Suprapubic skin (tissue), 4 donors: ENCODE measurements at regions not wholly inside any gene's neighbourhood (a gene's known extent, or its start where the extent isn't known, plus 50 kb on each side); places are given as distances from the start of the nearest gene placed in this dataset.

Source experiments
- DNase-seq, 2 donors: peaks; one replicate each; pipeline ENCODE4 v3.0.0-alpha.2; 2019; ENCODE audit warnings: low spot score in 2 of 2
- H3K27ac ChIP-seq: fragments of 200-600 bp; sonication (generic); one replicate; pipeline ENCODE4 v1.5.1; 2019
- H3K27me3 ChIP-seq: fragments of 200-600 bp; sonication (generic); one replicate; pipeline ENCODE4 v1.5.1; 2019
- H3K36me3 ChIP-seq: fragments of 200-600 bp; sonication (generic); one replicate; pipeline ENCODE4 v1.5.1; 2019
- H3K4me1 ChIP-seq: fragments of 200-600 bp; sonication (generic); one replicate; pipeline ENCODE4 v1.5.1; 2019
- H3K4me3 ChIP-seq: fragments of 200-600 bp; sonication (generic); one replicate; pipeline ENCODE4 v1.5.1; 2019; ENCODE audit warnings: mild to moderate bottlenecking
- H3K9me3 ChIP-seq: fragments of 200-600 bp; sonication (generic); one replicate; pipeline ENCODE4 v1.5.1; 2019
- CTCF ChIP-seq, 2 donors: fragments of 200-600 bp in 1 of 2; fragments of 450-650 bp in 1 of 2; sonication (generic) in 1 of 2; IDR thresholded peaks; one replicate each; pipeline ENCODE4 v1.5.1; 2016 to 2019; ENCODE audit warnings: antibody characterized with exemption in 2 of 2, mild to moderate bottlenecking in 1 of 2, moderate library complexity in 1 of 2
- EP300 ChIP-seq: sonication (generic); formaldehyde crosslinking; IDR thresholded peaks from one replicate; pipeline ENCODE4 v1.6.1; 2017; ENCODE audit warnings: antibody characterized with exemption
- POLR2A ChIP-seq, 2 donors: fragments of 450-650 bp; IDR thresholded peaks; one replicate each; pipeline ENCODE4 v1.6.1; 2017; ENCODE audit warnings: antibody characterized with exemption in 2 of 2, mild to moderate bottlenecking in 2 of 2, moderate library complexity in 2 of 2
- POLR2AphosphoS5 ChIP-seq, 3 donors: sonication (generic); formaldehyde crosslinking; IDR thresholded peaks; one replicate each; pipeline ENCODE4 v1.6.1; 2017; ENCODE audit warnings: antibody characterized with exemption in 3 of 3
- WGBS: methylation state at CpG from one replicate; pipeline ENCODE4 v1.1.5; 2018; 5-methylcytosine and 5-hydroxymethylcytosine counted together

GRCh38 chr9:18422296-18423036 lies 51.5 kb upstream of the ADAMTSL1 start:
- WGBS: 79% methylated on average over 8 of the region's 8 CpGs
- Histone ChIP-seq H3K4me3 (no peak overlapping the region), H3K27ac (no peak overlapping the region), H3K36me3 (no peaks in the 10 kb centered on the region), H3K9me3 (no peaks in the 10 kb centered on the region), H3K4me1 (no peaks in the 10 kb centered on the region), H3K27me3 (no peaks in the 10 kb centered on the region)
- TF ChIP-seq POLR2AphosphoS5 (IDR thresholded peaks at IDR 0.05) (no peak), EP300 (no peak), CTCF (IDR thresholded peaks at IDR 0.05) (no peak), POLR2A (IDR thresholded peaks at IDR 0.05) (no peak)
- no peak for DNase-seq

DNA sequence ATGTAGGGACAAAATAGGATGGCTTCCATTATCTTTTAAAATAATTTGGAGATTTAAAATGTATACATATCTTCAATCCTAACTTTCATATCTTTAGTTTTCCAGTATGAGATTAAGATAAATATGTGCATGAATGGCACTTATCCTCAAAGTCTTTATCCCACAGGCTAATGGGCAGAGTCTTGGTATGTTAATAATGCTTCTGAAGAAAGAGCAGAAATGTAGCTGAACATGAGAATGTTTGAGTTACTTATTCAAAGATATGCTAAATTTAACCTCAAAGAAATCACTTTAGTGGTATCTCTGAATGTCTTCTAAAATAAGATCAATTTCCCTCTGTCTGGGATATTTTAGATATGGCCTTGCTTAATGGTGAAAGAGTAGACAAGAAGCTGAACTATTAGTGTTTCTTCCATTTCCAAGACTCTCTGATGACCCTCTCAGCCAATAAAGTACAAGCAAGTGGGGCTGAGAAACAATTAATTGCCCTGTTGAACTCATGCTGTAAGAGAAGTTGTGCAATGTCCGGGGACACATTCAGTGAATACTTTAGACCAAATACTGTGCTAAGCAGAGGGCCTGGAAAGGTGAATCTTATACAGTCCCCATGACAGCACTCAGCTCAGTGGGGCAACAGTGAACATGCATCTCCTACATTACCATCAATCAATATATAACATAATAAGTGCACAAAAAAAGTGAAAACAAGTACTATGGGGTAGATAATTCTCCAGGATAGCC lies 50.0 kb upstream of the ADAMTSL1 start:
- Histone ChIP-seq H3K4me1 (no peaks in the 10 kb centered on the region), H3K27ac (no peak overlapping the region), H3K9me3 (no peaks in the 10 kb centered on the region), H3K4me3 (no peak overlapping the region), H3K27me3 (no peaks in the 10 kb centered on the region), H3K36me3 (no peaks in the 10 kb centered on the region)
- TF ChIP-seq EP300 (no peak), CTCF (IDR thresholded peaks at IDR 0.05) (no peak), POLR2AphosphoS5 (IDR thresholded peaks at IDR 0.05) (no peak), POLR2A (IDR thresholded peaks at IDR 0.05) (no peak)
- whole genome bisulfite sequencing: 90% methylated on average over 1 of the region's 1 CpG
- DNase-seq: no peak
